ENCODE measurements at regions not wholly inside any gene's neighbourhood (a gene's known extent, or its start where the extent isn't known, plus 50 kb on each side); places are given as distances from the start of the nearest gene placed in this dataset.

GRCh38 chr12:93109551-93110203 lies 180.6 kb upstream of the EEA1 start:
- TF ChIP-seq REPIN1 (tag by site-specific recombination; IDR thresholded peaks at IDR 0.05; ENCODE audit: low read depth) (no peak), ZNF660 (tag by site-specific recombination; IDR thresholded peaks at IDR 0.05) (no peak), ZNF274 (IDR thresholded peaks at IDR 0.05; ENCODE audit: low read length) (no peak), ZNF274 (tag by site-specific recombination; IDR thresholded peaks at IDR 0.05; ENCODE audit: borderline replicate concordance) (no peak), ZBTB49 (tag by site-specific recombination; IDR thresholded peaks at IDR 0.05; ENCODE audit: low read depth) (no peak), YY1 (tag by site-specific recombination; IDR thresholded peaks at IDR 0.05) (no peak), ZNF155 (tag by site-specific recombination; IDR thresholded peaks at IDR 0.05) (no peak)
- TF ChIP-seq, protein P1, sequence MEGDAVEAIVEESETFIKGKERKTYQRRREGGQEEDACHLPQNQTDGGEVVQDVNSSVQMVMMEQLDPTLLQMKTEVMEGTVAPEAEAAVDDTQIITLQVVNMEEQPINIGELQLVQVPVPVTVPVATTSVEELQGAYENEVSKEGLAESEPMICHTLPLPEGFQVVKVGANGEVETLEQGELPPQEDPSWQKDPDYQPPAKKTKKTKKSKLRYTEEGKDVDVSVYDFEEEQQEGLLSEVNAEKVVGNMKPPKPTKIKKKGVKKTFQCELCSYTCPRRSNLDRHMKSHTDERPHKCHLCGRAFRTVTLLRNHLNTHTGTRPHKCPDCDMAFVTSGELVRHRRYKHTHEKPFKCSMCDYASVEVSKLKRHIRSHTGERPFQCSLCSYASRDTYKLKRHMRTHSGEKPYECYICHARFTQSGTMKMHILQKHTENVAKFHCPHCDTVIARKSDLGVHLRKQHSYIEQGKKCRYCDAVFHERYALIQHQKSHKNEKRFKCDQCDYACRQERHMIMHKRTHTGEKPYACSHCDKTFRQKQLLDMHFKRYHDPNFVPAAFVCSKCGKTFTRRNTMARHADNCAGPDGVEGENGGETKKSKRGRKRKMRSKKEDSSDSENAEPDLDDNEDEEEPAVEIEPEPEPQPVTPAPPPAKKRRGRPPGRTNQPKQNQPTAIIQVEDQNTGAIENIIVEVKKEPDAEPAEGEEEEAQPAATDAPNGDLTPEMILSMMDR (tag by site-specific recombination; IDR thresholded peaks at IDR 0.05) = no peak

Data from HEK293 (cell line).